GM21515 (cell line): ENCODE measurements at regions not wholly inside any gene's neighbourhood (a gene's known extent, or its start where the extent isn't known, plus 50 kb on each side); places are given as distances from the start of the nearest gene placed in this dataset.
"Not testable (repeated sequence)": the region's sequence is repeated elsewhere in the genome, so short reads cannot be mapped to it uniquely, and the experiment has no call there.

Experiments used
- ATAC-seq: cut with Tn5 transposase; IDR thresholded peaks from one replicate; pipeline ENCODE4 v1.9.1; 2021; ENCODE audit not compliant: unreplicated experiment

DNA sequence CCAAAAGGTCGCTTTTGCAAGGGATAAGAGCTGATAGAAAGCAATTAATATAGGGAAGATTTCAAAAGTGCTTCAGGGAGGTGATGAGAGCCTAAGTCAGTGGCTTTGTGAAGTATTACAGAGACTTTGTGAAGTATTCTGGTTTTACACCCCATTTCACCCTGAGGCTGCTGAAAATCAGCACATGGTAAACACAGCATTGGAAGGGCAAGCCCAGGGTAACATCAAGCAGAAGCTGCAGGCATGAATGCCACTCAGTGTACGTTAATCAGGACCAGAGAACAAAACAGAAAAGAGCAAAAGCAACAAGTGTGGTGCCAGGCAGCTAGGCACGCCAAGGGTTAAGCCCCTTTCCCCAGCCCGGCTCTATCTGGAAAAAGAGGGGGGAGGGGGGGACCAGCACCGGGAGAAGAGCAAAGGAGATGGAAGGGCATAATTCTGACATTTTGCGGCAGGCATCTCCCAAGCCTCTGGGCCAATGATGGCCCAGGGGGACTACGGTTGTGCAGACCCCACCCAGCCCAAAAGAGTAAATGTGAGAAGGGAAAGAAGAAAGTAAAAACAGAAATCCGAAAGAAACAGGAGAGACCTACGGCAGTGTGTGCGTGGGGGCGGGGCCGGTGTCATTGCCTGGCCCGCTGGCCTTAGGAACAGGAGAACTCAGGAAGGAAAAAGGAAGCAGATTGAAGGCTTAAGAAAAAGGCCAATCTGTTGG lies 58.9 kb downstream of the DHRS2 start:
- ATAC-seq, result no peak

DNA sequence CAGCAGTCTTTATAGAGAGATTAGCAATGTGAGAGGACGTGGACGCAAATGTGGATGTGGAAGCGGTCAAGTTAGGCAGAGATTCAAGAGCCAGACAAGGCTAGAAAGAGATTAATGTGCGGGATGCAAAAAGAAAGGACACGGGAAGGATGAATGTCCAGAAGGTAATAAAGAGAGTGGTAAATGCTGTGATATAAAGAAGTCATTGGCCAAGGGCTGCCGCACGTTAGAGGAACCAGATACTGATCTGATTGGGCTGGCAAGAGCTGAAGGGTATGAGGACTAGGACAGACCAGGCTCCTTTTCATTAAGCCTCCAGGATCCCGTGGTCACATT lies 59.5 kb downstream of the DHRS2 start:
- no peak for ATAC-seq

DNA sequence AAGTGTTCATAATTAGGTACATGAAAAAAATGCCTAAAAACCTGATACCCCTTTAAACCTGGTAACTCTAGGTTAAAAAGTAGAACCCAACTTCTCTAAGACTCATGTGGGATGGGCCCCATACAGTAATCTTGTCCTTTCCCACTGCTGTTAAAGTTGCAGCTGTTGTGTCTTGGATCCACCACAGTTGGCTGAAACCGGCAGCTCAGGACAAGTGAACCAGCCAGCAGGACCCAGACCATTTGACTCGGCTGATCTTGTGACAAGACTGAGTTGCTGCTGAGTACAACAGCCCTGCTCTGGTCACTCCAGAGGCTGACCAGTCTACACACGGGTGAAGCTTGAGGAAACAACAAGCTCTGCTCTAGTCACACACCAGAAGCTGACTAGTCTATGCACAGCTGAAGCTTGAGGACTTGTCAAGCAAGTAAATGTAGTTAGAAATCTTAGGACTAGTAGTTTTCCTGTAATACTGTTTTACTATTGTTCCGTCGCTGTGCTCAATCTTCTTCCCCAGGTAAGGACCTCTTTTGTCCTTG lies 60.6 kb downstream of the DHRS2 start:
- ATAC-seq, result no peak

DNA sequence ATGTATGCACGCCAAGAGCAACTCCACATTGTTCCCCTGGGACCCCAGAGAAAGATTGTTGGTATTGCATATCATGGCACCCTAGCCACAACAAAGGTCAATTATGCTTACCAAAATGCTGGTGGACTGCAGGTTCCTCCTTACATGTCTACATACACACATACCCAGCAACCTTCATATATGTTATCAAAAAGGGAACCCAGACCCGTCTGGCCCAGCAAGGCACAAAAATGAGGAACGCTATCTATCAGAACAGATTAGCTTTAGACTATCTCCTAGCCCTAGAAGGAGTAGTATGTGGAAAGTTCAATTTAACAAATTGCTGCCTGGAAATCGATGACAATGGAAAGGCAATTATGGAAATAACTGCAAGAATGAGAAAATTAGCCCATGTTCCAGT lies 61.5 kb downstream of the DHRS2 start:
- no peak for ATAC-seq

DNA sequence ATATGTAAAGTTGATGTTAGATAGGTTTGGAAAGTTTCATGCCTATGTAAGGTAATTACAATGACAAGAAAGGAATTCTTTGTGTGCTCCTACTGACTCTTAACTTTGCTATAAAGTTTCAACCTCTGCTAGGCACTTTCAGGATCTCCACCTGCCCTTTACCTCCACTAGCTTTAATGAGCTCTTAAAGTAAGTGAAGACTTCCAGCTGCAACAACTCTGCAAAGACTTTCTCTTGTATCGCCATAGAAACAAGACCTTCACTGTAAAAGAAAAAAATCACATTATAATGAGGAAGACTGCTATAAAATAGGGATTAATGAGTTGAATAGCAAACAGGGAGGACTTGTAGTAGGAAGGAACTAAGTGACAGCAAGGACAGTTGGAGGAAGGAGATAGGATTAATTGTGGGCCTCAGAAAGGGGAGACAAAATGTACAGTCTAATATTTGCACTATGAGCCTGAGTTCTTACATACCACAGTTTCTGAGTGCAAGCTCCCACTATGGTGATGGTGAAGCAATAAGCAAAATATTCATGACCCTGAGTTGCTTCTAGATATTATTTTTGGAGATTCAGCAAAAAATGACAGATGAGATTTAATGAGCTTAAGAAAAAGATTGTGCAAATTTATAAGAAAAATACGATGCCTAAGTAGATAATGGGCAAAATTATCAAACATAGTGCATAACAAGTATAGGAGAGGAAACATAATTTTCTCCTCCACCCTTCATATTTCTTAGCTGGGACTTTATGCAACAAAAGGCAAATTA lies 66.7 kb downstream of the DHRS2 start:
- no peak for ATAC-seq

DNA sequence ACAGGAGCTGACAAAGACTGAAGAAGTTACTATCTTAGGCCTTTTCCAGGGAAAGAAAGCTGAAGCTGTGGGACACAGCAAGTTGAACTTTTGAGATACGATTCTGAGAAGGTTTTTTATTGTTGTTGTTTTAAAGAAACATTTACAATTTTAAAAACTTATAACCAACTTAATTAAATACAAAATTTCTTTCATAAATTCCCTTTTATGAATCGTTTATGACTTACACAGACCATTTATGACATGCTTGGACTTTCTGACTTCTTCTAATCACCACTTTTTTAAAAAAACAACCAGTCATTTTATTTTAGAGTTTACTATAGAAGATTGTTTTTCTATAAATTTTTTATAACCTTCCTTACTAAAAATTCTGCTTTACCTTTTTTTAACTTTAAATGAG lies 68.7 kb downstream of the DHRS2 start:
- ATAC-seq, result no peak

DNA sequence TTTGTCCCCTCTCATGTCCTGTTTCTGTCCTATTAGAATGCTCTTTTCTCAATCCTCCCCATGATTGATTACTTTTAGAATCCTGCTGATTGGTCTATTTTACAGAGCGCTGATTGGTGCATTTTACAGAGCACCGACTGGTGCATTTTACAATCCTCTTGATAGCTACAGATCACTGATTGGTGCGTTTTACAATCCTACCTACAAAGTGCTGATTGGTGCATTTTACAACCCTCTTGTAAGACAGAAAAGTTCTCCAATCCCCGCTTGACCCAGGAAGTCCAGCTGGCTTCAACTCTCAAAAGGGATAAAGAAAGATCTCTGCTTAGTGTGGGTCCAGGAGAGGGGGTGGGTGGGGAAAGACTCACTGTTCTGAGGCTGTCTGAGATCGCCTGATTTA lies 71.3 kb downstream of the DHRS2 start:
- no peak for ATAC-seq

DNA sequence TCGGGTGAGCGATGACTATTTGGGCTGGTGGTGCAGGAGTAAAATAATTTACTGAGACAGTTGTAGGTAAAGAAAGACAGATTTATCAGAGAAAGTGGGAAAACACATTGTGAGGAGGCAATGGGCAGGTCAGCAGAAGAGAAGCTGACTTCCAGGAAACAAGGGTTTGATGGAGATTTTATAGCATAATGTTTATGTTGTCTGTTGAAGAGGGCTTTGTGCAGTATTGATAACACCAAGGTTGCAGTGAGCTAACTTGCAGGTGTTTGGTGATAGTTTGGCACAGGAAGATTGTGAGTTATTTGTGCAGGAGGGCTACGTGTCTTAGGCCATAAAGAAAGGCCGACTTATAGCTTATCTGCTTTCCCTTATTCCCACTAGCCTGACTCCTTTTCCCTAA lies 72.2 kb downstream of the DHRS2 start:
- no peak for ATAC-seq

DNA sequence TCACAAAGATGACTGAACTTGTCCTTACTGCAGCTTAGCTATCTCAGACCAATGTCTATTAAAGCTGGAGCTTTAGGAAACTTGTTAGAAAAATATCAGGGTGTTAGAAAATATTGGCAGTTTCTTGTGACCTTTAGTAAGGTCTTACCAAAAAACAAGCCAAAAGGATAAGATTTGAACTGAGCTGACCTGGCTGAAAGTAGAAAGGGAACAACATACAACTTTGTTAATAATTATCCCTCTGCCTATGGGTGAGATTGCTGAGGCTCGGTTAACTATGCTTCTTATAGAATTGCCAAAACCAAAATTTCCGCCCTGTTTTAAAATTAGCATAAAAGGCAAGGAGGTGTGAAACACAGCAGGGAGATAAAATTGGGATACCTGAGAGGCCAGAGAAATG lies 73.8 kb downstream of the DHRS2 start:
- ATAC-seq, result no peak

DNA sequence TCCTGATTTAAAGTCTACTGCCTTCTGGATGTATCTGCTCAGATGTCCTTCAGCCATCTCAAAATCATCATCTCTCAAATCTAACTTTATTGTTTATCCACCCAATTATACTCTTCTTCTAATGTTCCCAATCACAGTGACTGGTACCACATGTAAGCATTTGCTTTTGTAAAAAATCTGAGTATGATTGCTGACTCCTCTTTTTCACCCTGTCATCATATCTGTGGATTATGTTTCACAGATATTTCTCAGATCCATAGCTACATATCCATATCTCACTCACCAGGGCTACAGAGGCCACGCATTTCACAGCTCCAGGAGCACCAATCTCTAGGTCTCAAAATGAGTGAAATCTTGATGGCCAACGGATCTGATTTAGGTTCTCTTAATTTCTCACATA lies 76.1 kb downstream of the DHRS2 start:
- ATAC-seq, result no peak

DNA sequence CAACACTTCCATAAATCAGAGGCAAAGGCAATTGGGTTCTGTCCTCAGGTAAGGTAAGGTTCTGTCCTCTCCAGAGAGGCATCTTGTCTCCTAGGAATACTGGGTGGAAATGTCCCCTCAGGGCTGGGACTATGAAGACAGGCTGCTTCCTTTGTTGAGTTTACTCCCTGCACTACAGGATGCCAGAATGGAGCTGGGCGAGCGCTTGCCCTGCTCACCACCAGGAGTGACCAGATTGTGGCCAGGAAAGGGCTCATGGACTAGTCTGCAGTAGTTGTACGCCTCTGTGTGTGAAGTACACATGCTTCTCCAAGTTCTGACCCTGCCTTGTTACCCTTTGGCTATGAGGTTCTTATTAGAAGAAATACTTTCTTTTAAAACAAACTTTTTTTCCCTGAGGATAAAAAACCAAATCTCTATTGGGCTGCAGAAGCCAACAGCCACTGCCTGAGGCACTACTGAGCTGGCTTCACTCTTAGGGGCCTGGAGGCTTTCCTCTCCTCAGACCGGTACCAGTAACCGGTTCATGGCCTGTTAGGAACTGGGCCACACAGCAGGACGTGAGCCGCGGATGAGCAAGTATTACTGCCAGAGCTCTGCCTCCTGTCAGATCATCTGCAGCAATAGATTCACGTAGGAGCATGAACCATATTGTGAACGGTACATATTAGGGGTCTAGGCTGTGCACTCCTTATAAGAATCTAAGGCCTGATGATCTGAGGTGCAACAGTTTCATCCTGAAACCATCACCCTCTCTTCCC lies 83.2 kb downstream of the DHRS2 start:
- ATAC-seq, result no peak

DNA sequence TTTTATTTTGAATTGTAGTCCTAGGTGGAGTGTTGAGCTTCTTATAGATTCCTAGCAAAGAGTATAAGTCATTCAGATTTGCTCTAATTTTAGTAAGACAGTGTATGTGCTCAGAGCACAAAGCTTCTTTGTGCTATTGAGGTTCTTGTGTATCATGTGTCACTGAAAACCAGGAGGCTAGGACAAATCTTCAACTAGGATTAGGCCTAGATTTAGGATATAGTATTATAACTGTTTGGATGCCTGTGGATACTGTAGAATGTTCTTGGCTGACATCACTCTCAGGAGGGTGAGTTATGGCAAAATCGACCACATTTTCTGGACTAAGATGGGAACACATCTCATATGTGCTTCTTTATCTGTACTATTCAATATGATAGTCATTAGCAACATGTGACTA lies 86.5 kb downstream of the DHRS2 start:
- no peak for ATAC-seq

DNA sequence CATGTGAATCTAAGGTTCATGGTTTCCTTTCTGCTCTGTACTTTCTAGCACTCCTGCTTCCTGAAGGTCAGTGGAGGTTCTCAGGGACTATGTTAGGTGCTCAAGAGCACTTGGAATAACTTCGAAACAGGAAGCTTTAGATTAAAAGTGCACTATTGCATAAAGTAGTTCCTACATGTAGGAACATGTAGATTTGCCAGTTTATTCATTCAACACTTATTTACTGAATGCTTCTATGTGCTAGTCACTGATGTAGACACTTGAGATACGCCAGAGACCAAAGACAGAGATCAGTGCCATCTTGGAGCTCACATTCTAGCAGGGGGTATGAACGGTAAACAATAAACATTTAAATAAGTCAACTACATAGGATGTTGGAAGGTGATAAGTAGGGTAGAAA lies 87.7 kb downstream of the DHRS2 start:
- no peak for ATAC-seq

DNA sequence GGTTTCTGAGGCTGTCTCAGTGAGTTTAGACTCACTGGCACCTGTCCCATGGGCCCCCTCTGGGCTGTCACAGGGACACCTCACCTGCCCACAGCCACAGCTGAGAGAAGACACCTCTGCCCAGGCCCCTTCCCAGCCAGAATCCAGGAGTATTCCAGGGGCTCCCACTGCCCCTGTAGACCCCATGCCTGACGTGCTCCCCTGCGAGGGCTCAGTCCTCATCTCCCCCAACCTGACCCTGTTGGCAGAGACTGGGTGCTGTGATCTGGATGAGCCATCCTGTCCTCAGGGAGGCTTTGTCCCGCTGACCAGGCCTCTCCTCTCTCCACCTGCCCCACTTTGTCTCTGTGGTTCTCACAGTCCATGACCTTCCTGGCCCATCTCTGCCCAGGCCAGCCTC lies 89.4 kb downstream of the DHRS2 start:
- no peak for ATAC-seq

DNA sequence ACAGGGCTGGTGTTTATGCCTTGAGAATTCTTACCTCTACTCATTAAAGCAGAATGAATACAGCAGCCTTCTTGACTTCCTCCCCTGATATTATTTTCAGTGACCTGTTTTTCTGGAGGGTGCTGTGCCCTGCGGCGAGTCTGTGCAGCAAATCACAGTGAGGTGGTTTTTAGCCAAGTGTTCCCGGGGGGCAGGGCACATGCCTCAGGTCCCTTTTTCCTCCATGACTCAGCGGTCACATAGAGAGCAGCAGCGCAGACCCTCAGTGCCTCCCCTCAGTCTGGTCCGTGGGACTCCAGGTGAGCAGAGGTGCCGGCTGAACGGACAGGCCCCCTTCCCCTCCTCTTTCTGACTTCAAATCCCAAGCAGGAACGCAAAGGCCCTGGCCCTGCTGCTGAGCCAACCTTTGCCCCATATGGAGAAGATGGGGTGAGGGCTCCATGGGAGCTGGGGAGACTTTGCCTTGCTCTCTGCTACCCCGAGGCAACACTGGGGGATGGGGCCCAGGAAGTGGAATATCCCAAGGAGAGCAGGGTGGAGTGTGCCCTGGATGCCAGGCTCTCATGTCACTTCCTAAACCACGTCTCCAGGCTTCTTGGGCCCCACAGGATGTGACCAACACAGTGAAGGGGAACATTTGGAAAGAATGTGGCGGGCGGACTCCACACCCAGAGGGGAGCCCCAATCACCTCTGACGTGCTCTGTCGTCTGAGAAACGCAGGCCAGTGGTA lies 90.0 kb downstream of the DHRS2 start:
- ATAC-seq, result no peak

DNA sequence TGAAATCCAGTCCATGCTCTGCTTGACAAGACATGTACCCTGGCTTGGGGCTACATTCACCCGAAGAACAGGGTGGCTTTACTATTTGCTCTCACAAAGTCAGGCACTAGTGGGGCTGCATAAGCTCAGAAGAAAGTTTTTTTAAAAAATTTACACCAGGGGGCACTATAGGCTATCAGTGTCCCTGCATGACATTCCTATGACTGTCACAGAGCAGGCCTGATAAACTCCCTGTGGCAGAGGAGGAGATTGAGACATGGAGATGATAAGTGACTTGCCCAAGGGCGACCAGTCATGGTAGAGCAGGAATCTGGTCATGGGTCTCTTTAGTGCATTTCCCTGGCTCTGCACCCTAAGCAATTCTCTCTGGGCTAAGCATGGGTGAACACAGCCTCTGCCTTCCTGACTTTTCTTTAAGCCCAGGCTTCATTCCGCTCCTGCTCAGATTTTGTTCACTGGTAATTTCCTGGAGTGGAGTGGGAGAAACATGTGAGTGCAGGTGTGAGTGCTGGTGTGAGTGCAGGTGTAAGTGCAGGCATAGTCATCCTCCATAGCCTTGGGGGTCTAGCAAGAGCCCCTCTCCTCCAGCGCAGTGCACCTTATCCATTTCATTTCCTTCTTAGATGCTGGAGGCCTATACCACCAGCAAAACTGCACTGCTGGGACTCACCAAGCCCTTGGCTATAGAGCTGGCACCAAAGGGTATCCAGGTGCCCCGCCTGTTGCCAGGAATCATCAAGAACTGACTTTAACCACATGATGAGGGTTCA lies 91.6 kb downstream of the DHRS2 start:
- ATAC-seq, result no peak

DNA sequence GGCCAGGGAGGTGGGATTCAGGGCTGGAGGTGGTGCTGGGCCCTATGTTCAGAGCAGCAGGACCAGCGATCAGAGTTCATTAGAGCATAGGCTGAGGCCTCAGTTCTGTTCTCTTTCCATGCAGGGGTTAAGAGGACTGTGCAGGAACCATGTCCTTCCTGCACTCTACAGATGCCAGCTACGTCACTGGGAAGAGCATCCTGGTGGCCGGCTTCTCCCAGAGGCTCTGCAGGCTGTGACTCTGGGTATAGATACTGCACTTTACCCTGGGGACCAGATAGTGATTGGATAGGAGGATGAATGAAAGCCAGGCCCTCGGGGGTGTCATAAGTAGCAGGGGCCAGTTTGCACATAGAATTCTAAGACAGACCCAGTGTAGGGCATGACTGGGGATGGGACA lies 92.6 kb downstream of the DHRS2 start:
- no peak for ATAC-seq

DNA sequence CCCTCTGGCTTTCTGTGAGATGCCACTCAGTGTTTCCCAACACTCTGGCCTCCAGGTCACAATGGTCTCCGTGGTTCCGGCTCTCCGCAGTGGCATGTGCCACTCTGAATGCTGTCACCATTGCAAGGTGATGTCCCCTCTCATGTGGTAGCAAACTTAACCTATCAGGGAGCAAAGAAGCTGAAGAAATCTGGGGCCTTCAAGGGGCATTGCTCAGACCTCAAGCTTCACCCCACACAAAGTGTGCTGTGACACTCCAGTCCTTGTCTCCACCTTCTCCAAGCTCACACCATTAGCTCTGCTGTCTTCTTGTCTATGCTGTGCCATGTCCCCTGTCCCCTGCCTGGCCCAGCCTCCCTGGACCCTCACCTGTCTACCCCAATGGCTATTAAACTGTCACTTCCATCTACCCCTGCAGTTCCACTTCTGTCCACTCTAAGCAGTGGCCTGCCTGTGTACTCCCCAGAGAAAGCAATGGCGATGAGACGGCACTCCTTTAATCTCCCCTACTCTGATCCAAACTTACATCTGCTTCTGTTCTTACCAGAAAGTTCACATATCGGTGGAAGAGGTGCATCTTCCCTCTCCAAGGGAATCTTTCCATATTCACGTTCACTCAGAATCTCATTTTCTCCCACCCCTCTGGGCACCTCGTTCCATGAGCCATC lies 93.7 kb downstream of the DHRS2 start:
- ATAC-seq, result no peak

DNA sequence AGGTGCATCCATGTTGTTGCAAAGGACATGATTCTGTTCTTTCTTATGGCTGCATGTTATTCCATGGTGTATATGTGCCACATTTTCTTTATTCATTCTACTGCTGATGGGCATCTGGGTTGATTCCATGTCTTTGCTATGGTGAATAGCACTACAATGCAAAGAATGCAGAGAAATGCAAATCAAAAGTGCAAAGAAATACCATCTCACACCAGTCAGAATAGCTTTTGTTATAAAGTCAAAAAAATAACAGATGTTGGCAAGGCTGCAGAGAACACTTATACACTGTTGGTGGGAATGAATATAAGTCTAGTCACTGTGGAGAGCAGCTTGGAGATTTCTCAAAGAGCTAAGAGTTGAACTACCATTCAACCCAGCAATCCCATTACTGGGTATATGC lies 99.2 kb downstream of the DHRS2 start:
- no peak for ATAC-seq

DNA sequence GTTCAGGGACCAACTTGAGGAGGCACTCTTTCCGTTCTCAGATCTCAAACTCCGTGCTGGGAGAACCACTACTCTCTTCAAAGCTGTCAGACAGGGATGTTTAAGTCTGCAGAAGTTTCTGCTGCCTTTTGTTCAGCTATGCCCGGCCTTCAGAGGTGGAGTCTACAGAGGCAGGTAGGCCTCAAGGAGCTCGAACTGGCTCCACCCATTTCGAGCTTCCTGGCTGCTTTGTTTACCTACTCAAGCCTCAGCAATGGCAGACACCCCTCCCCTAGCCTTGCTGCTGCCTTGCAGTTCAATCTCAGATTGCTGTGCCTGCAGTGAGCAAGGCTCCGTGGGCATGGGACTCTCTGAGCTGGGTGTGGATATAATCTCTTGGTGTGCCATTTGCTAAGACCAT lies 108.2 kb downstream of the DHRS2 start:
- ATAC-seq, result not testable (repeated sequence)
